Keratinocyte (primary cell): ENCODE measurements at regions not wholly inside any gene's neighbourhood (a gene's known extent, or its start where the extent isn't known, plus 50 kb on each side); places are given as distances from the start of the nearest gene placed in this dataset.

ENCODE experiments used
- DNase-seq: peaks from one replicate; pipeline ENCODE4 v3.0.0-alpha.2; 2011; ENCODE audit warnings: low read depth, missing footprints, low spot score
- FAIRE-seq: peaks from 2 replicates; lab custom pipeline; 2011; peaks lifted over from hg19 to GRCh38; lab: Jason Lieb, UNC
- H2AFZ ChIP-seq: 2 replicates; pipeline ENCODE4 v1.6.0; 2012; ENCODE audit warnings: low read length, control low read depth, inconsistent platforms; ENCODE audit not compliant: control insufficient read depth
- H3K27ac ChIP-seq: 2 replicates; pipeline ENCODE4 v1.5.1; 2011; ENCODE audit warnings: low read length; ENCODE audit not compliant: control insufficient read depth, insufficient read depth
- H3K27me3 ChIP-seq: 3 replicates; pipeline ENCODE4 v1.6.0; 2011; ENCODE audit warnings: low read length; ENCODE audit not compliant: control insufficient read depth, insufficient read depth; ENCODE audit errors: extremely low read depth
- H3K36me3 ChIP-seq, 2 experiments: 2 replicates in 1 of 2; 3 replicates in 1 of 2; pipeline ENCODE4 v1.5.1; 2011; ENCODE audit warnings: low read length in 2 of 2, mild to moderate bottlenecking in 1 of 2; ENCODE audit not compliant: control insufficient read depth in 2 of 2, insufficient read depth in 2 of 2; ENCODE audit errors: extremely low read depth in 1 of 2
- H3K4me1 ChIP-seq: 3 replicates; pipeline ENCODE4 v1.5.1; 2011; ENCODE audit warnings: low read length; ENCODE audit not compliant: control insufficient read depth, insufficient read depth; ENCODE audit errors: extremely low read depth
- H3K4me2 ChIP-seq: 3 replicates; pipeline ENCODE4 v1.6.0; 2011; ENCODE audit warnings: low read depth, low read length; ENCODE audit not compliant: control insufficient read depth, insufficient read depth; ENCODE audit errors: extremely low read depth
- H3K4me3 ChIP-seq, 3 experiments: fragments of 200-600 bp in 1 of 3; sonication (generic) in 1 of 3; 2 replicates in 2 of 3; 3 replicates in 1 of 3; pipeline ENCODE4 v1.5.1; 2011 to 2016; ENCODE audit warnings: low read length in 3 of 3, mild to moderate bottlenecking in 3 of 3, control low read depth in 2 of 3, inconsistent platforms in 1 of 3, low read depth in 1 of 3, mixed read lengths in 1 of 3, mixed run types in 1 of 3, moderate library complexity in 1 of 3; ENCODE audit not compliant: control insufficient read depth in 2 of 3, insufficient read depth in 2 of 3; ENCODE audit errors: extremely low read depth in 1 of 3
- H3K79me2 ChIP-seq: 2 replicates; pipeline ENCODE4 v1.6.0; 2012; ENCODE audit warnings: low read length; ENCODE audit not compliant: control insufficient read depth, insufficient read depth
- H3K9ac ChIP-seq: 3 replicates; pipeline ENCODE4 v1.6.0; 2011; ENCODE audit warnings: low read length; ENCODE audit not compliant: control insufficient read depth, insufficient read depth; ENCODE audit errors: extremely low read depth
- H3K9me1 ChIP-seq: 3 replicates; pipeline ENCODE4 v1.6.0; 2011; ENCODE audit warnings: low read length; ENCODE audit not compliant: control insufficient read depth, insufficient read depth; ENCODE audit errors: extremely low read depth
- H3K9me3 ChIP-seq: 2 replicates; pipeline ENCODE4 v1.5.1; 2012; ENCODE audit warnings: low read depth, low read length; ENCODE audit not compliant: control insufficient read depth
- H4K20me1 ChIP-seq: 3 replicates; pipeline ENCODE4 v1.6.0; 2011; ENCODE audit warnings: low read length; ENCODE audit not compliant: control insufficient read depth, insufficient read depth; ENCODE audit errors: extremely low read depth
- CTCF ChIP-seq, 3 experiments: IDR thresholded peaks in 1 of 3; conservative IDR thresholded peaks in 1 of 3; optimal IDR thresholded peaks in 1 of 3; 2 replicates in 2 of 3; 3 replicates in 1 of 3; pipeline versions ENCODE3 to v1.5.1; 2011; ENCODE audit warnings: low read length in 3 of 3, mild to moderate bottlenecking in 3 of 3, moderate library complexity in 2 of 3, control low read depth in 1 of 3, inconsistent platforms in 1 of 3; ENCODE audit not compliant: insufficient read depth in 2 of 3; ENCODE audit errors: extremely low read depth in 1 of 3
- EZH2 ChIP-seq: IDR thresholded peaks from one replicate; pipeline ENCODE4 v1.6.1; 2012; ENCODE audit warnings: inconsistent platforms, mild to moderate bottlenecking, low read length, moderate library complexity
- dilution Hi-C: fragments of 300-500 bp; cut with MboI; formaldehyde crosslinking; loops from one replicate; pipeline ENCODE4 v1.7.0; 2020; ENCODE audit warnings: low sequenced_read_pairs; ENCODE audit not compliant: extremely low pct_ligation_motif_present

DNA sequence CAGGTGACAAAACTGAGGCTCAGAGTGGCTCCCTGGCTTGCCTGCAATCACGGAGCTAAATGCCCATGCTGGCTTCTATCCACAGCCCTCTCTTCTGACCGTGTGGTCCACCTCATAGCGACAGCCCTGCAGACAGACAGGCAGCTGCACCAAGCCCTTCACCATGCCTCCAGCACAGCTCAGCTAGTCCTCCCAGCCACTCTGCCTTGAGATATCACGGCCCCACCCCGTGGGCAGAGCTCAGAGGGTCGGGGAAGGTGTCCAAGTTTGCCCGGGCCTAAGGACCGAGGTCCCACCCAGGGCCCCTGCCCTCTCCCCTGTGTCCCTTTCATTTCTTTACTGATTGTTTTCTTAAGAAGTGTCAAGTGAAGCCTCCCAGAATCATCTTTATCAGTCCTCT, 128.2 kb upstream of the GLI2 start:
- Histone ChIP-seq H3K27ac (no peak overlapping the region), H3K27me3 (no peaks in the 10 kb centered on the region), H3K79me2 (no peaks in the 10 kb centered on the region), H2AFZ (no peak overlapping the region), H3K36me3 (no peaks in the 10 kb centered on the region), H3K4me1 (peaks cover 3% of the 10 kb centered on the region), H3K9me3 (no peaks in the 10 kb centered on the region), H3K4me3 (no peak overlapping the region), H3K9ac (no peak overlapping the region), H3K9me1 (no peaks in the 10 kb centered on the region), H3K4me2 (no peak overlapping the region), H4K20me1 (no peaks in the 10 kb centered on the region)
- TF ChIP-seq EZH2 (no peak), CTCF (optimal IDR thresholded peaks at IDR 0.05 in 1 of 3, IDR thresholded peaks at IDR 0.05 in 1 of 3, conservative IDR thresholded peaks at IDR 0.05 in 1 of 3; ENCODE audit: extremely low read depth in 1 of 3, insufficient read depth in 2 of 3, low read length in 3 of 3) (no peak)
- FAIRE-seq (no peak), DNase-seq (no peak)
- dilution Hi-C loops, result no loop called here

DNA sequence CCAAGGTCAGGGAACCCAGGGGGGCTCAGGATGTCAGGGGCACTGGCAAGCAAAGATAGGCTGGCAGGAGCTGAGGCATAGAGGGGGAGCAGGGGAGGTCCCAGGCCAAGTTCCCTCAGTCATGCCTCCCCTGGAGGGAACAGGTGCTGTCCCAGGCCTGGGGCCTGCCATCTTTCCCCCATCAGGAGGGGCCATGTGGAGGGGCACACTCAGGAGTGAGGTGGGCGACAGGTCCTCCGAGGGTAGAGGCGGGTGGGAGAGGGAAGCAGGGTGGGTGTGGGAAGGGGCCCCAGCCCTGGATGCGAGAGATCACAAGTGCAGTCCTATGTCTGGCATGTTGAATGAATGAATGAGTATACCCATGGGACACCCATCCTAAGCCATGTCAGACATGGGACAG, 127.7 kb upstream of the GLI2 start:
- Histone ChIP-seq H3K4me2 (no peak overlapping the region), H3K4me1 (peaks cover 6% of the 10 kb centered on the region), H3K4me3 (no peak overlapping the region), H4K20me1 (no peaks in the 10 kb centered on the region), H3K9ac (no peak overlapping the region), H3K9me1 (no peaks in the 10 kb centered on the region), H3K79me2 (no peaks in the 10 kb centered on the region), H3K27me3 (no peaks in the 10 kb centered on the region), H3K27ac (no peak overlapping the region), H3K36me3 (no peaks in the 10 kb centered on the region), H2AFZ (no peak overlapping the region), H3K9me3 (no peaks in the 10 kb centered on the region)
- FAIRE-seq, result no peak
- DNase-seq, result no peak
- TF ChIP-seq CTCF (optimal IDR thresholded peaks at IDR 0.05 in 1 of 3, IDR thresholded peaks at IDR 0.05 in 1 of 3, conservative IDR thresholded peaks at IDR 0.05 in 1 of 3; ENCODE audit: extremely low read depth in 1 of 3, insufficient read depth in 2 of 3, low read length in 3 of 3) (no peak), EZH2 (no peak)
- dilution Hi-C loops, result no loop called here
